Bronchial epithelial cell (primary cell): ENCODE measurements at regions not wholly inside any gene's neighbourhood (a gene's known extent, or its start where the extent isn't known, plus 50 kb on each side); places are given as distances from the start of the nearest gene placed in this dataset.

ENCODE experiments used
- DNase-seq: peaks from one replicate; pipeline ENCODE4 v3.0.0-alpha.2; 2010; ENCODE audit warnings: low read depth
- FAIRE-seq: peaks from 2 replicates; lab custom pipeline; 2011; peaks lifted over from hg19 to GRCh38; lab: Jason Lieb, UNC
- H3K27me3 ChIP-seq: 2 replicates; pipeline ENCODE4 v1.5.1; 2011; ENCODE audit warnings: low read length; ENCODE audit not compliant: control insufficient read depth, insufficient read depth
- H3K36me3 ChIP-seq: 2 replicates; pipeline ENCODE4 v1.5.1; 2011; ENCODE audit warnings: low read length; ENCODE audit not compliant: control insufficient read depth, insufficient read depth
- H3K4me3 ChIP-seq: 2 replicates; pipeline ENCODE4 v1.5.1; 2011; ENCODE audit warnings: mild to moderate bottlenecking, low read depth, low read length, control low read depth
- TF ChIP-seq, protein P1 (sequence below): IDR thresholded peaks from 2 replicates; pipeline ENCODE4 v1.5.1; 2011; ENCODE audit warnings: mild to moderate bottlenecking, moderate library complexity, low read length, control low read depth, inconsistent platforms; ENCODE audit not compliant: insufficient read depth, severe bottlenecking

DNA sequence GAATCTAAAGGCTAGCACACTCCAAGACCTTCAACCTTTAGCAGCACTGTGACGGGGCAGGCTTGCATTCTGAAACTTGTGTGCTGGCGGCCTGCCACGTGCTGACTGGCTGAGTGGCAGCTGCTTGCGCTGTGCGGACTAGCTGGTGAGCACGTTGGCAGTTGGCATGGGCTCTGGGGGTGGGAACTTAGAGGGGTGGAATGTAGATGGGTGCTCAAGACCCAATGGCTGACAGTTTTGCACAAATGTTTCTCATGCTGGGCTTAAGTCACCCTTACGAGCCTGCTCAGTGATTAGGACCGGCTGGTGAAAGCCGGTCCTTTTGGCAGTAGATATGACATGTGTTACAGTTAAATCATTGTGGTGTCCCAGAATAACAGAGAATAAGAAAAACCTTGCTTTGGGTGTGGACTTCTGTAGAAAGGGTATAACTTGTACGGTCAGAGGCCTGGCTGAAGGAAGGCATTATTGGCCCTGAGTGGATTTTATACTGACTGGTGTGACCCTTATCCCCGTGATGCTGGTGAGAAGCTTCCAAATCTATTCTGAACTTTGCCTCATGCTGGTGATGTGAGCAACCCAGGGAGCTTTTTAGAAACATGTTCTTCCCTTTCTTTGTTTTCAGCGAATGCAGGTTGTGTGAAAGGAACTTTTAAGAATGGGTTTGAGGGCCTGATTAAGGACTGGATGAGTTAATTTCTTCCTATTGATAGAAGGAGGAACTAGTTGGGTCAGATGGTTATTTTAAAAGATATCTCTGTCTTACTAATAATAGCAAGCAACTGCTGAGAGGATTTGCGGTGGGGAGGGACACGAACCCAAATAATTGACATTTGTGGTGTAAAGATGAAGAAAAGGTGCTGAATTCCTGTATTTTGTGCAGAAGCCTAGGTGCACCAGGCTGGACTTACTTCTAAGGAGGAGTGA lies 107.4 kb upstream of the SLC4A4 start:
- peak; percentile 78 for DNase-seq
- no peaks in the 10 kb centered on the region for H3K36me3 ChIP-seq
- peak; percentile 47 for FAIRE-seq
- H3K4me3 ChIP-seq, result no peak overlapping the region
- TF ChIP-seq, protein P1, sequence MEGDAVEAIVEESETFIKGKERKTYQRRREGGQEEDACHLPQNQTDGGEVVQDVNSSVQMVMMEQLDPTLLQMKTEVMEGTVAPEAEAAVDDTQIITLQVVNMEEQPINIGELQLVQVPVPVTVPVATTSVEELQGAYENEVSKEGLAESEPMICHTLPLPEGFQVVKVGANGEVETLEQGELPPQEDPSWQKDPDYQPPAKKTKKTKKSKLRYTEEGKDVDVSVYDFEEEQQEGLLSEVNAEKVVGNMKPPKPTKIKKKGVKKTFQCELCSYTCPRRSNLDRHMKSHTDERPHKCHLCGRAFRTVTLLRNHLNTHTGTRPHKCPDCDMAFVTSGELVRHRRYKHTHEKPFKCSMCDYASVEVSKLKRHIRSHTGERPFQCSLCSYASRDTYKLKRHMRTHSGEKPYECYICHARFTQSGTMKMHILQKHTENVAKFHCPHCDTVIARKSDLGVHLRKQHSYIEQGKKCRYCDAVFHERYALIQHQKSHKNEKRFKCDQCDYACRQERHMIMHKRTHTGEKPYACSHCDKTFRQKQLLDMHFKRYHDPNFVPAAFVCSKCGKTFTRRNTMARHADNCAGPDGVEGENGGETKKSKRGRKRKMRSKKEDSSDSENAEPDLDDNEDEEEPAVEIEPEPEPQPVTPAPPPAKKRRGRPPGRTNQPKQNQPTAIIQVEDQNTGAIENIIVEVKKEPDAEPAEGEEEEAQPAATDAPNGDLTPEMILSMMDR, result no peak
- peaks cover 4% of the 10 kb centered on the region for H3K27me3 ChIP-seq

GRCh38 chr4:71232056-71232430 lies 106.8 kb upstream of the SLC4A4 start:
- TF ChIP-seq, protein P1, result no peak
- no peak overlapping the region for H3K4me3 ChIP-seq
- H3K27me3 ChIP-seq, result peaks cover 3% of the 10 kb centered on the region
- H3K36me3 ChIP-seq, result no peaks in the 10 kb centered on the region
- FAIRE-seq (no peak), DNase-seq (no peak)

GRCh38 chr4:71232846-71233245 lies 106.0 kb upstream of the SLC4A4 start:
- TF ChIP-seq, protein P1, result no peak
- H3K27me3 ChIP-seq, result no peaks in the 10 kb centered on the region
- no peak for DNase-seq
- H3K4me3 ChIP-seq, result no peak overlapping the region
- H3K36me3 ChIP-seq, result no peaks in the 10 kb centered on the region
- FAIRE-seq, result no peak

- DNase-seq (no peak), FAIRE-seq (no peak)
These were observed 103.3 kb upstream of the SLC4A4 start for GRCh38 chr4:71235311-71236201.

GRCh38 chr4:71236226-71236625 lies 102.6 kb upstream of the SLC4A4 start:
- no peaks in the 10 kb centered on the region for H3K27me3 ChIP-seq
- DNase-seq (no peak), FAIRE-seq (no peak)
- no peaks in the 10 kb centered on the region for H3K36me3 ChIP-seq
- no peak overlapping the region for H3K4me3 ChIP-seq
- TF ChIP-seq, protein P1, result no peak

More at GRCh38 chr4:71235311-71236201, 103.3 kb upstream of the SLC4A4 start:
- Histone ChIP-seq H3K4me3 (no peak overlapping the region), H3K27me3 (no peaks in the 10 kb centered on the region), H3K36me3 (no peaks in the 10 kb centered on the region)
- TF ChIP-seq, protein P1, result no peak
